Epithelial cell of esophagus (primary cell): ENCODE measurements at regions not wholly inside any gene's neighbourhood (a gene's known extent, or its start where the extent isn't known, plus 50 kb on each side); places are given as distances from the start of the nearest gene placed in this dataset.

Source experiments
- DNase-seq: peaks from one replicate; pipeline ENCODE4 v3.0.0; 2010; ENCODE audit warnings: low read depth
- H3K4me3 ChIP-seq: 2 replicates; pipeline ENCODE4 v1.5.1; 2011; ENCODE audit warnings: mild to moderate bottlenecking, low read length, control low read depth
- TF ChIP-seq, protein P1 (sequence below): IDR thresholded peaks from 2 replicates; pipeline ENCODE4 v1.5.1; 2011; ENCODE audit warnings: low read depth, mild to moderate bottlenecking, low read length, control low read depth, inconsistent platforms; ENCODE audit not compliant: insufficient read depth; ENCODE audit errors: missing control alignments

DNA sequence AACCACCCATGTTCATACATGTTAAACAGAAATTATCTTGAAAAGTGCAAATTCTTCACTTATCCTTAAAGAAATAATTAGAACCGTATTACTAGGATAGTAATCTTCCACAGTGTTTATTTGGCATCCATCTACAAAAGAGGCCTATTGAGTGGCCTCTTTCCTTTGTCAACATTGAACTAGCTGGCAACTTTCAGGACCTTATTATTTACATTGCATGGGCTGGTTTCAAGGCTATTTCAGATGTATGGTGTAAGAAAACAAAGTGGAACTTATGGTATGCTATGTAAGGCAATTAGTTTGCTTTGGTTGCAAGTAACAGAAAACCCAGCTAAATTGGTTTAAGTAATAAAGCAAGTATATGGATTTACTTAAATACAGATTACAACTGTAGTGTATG is 324.6 kb downstream of the RBM43 start:
- H3K4me3 ChIP-seq = no peak overlapping the region
- TF ChIP-seq, protein P1, sequence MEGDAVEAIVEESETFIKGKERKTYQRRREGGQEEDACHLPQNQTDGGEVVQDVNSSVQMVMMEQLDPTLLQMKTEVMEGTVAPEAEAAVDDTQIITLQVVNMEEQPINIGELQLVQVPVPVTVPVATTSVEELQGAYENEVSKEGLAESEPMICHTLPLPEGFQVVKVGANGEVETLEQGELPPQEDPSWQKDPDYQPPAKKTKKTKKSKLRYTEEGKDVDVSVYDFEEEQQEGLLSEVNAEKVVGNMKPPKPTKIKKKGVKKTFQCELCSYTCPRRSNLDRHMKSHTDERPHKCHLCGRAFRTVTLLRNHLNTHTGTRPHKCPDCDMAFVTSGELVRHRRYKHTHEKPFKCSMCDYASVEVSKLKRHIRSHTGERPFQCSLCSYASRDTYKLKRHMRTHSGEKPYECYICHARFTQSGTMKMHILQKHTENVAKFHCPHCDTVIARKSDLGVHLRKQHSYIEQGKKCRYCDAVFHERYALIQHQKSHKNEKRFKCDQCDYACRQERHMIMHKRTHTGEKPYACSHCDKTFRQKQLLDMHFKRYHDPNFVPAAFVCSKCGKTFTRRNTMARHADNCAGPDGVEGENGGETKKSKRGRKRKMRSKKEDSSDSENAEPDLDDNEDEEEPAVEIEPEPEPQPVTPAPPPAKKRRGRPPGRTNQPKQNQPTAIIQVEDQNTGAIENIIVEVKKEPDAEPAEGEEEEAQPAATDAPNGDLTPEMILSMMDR = no peak
- DNase-seq = no peak

DNA sequence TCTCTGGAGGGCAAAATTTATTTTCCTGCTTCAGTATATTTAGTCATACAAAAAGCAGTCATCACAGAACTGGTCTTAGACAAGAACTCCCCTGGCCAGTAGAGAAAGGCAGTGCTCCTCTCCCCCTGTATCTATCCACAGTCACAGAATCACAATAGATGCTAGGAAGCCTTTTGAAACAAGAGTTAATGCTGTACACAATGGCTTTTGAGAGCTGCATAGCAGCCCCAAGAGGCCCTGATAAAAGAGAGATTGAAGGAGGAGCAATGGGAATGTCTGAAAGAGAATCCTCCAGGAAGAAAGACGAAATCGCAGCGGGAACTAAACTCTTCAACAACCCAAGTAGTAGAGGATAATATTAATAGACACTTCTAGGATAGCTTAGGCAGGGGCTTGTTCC is 330.2 kb downstream of the RBM43 start:
- TF ChIP-seq, protein P1 = no peak
- no peak for DNase-seq
- no peak overlapping the region for H3K4me3 ChIP-seq

DNA sequence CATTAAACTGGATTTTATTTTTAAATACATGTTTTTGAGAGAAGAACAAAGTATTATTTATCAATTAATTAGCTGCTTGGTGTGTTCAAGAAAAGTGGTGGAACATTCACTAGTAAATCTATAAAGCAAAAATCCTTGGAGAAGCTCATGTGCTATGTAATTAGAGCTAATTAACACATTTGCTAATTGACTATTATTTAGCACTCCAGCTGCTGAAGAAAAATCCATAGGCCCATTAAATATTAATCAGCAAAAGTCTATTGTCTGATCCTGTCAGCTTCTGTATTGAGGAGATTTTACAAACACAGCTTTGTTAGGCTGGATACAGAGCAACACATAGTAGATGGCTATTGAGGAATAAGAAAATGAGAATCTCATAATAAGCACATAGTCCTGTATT is 336.1 kb downstream of the RBM43 start:
- H3K4me3 ChIP-seq = no peak overlapping the region
- DNase-seq = no peak
- TF ChIP-seq, protein P1 = no peak

DNA sequence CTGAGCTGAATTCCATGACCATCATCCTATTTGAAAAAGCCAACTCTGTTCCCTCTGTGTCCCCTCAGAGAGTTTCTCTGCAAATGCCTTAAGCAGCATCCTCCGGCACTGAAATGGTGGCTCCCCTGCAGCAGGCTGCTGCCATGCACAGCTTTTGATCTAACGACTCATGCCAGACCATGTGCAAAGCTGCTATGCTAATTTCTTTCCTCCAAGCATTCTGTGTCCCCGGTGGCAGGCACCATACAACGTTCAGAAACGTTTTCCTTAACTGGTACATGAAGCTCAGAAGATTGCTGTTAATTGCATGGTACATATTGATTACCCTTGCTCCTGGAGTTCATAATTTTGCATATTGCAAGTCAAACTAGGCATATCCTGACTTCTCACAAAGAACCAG is 336.8 kb downstream of the RBM43 start:
- TF ChIP-seq, protein P1 = no peak
- no peak for DNase-seq

DNA sequence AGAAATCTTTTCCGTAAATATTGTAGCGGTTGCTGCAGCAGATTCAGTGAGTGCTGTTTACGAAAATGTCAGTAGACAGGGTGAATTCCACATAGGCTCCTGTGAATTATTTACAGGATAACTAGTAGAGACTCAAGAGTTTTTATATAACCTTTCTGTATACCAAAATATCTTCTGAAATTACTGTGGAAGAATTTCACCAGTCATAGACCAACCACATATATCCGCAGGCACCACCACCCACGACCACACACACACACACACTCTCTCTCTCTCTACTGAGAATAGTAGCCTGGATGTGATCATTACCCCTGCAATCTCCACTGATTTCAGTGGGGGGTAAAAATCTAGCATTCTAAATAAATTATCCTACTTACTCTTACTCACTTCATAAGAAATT is 341.8 kb downstream of the RBM43 start:
- no peak for DNase-seq
- no peak overlapping the region for H3K4me3 ChIP-seq

More for the DNA sequence above, 336.8 kb downstream of the RBM43 start:
- no peak overlapping the region for H3K4me3 ChIP-seq

DNA sequence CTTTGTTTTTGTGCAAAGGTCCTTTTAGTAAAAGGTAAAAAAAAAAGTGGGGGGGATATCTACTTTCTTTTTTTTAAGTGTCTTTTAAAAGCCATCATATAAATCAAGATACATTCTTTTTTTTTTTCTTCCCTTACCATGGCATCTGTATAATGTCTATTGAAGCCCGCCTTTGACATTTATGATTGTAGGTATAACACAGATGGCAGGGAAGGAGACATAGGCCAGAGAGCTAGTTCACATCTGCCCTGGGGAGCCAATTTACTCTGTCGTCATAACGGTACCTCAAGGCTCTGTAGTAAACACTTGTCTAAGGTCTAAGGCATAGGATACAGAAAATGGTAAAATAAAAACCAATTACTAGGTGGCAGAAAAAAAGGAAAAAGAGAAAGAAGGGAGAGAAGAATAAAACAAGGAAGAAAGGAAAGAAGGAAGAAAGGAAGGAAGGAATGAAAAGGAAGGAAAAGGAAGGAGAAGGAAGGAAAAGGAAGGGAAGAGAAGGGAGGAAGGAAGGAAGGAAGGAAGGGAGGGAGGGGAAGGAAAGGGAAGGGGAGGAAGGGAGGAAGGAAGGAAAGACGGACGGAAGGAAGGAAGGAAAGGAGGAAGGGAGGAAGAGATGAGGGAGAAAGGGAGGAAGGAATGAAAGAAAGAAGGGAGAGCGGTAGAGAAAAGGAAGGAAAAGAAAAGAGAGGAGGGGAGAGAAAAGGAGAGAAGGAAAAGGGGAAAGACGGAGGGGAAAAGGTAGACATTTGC is 343.5 kb downstream of the RBM43 start:
- TF ChIP-seq, protein P1 = no peak
- no peak for DNase-seq

More for the DNA sequence above, 341.8 kb downstream of the RBM43 start:
- TF ChIP-seq, protein P1 = no peak

More for the DNA sequence above, 343.5 kb downstream of the RBM43 start:
- no peak overlapping the region for H3K4me3 ChIP-seq
